Parathyroid adenoma (tissue), 2 donors: ENCODE measurements at regions not wholly inside any gene's neighbourhood (a gene's known extent, or its start where the extent isn't known, plus 50 kb on each side); places are given as distances from the start of the nearest gene placed in this dataset.

Experiments
- H2AFZ ChIP-seq: fragments of 300-600 bp; sonication (generic); one replicate; pipeline ENCODE4 v1.7.0; 2017; ENCODE audit warnings: antibody characterized with exemption, mild to moderate bottlenecking
- H3K27ac ChIP-seq: fragments of 300-600 bp; sonication (generic); one replicate; pipeline ENCODE4 v1.7.0; 2017
- H3K27me3 ChIP-seq: fragments of 300-600 bp; sonication (generic); one replicate; pipeline ENCODE4 v1.7.0; 2017; ENCODE audit warnings: low read length; ENCODE audit not compliant: control insufficient read depth, insufficient read depth
- H3K36me3 ChIP-seq: fragments of 300-600 bp; sonication (generic); one replicate; pipeline ENCODE4 v1.7.0; 2017; ENCODE audit warnings: low read length; ENCODE audit not compliant: control insufficient read depth, insufficient read depth
- H3K4me1 ChIP-seq: fragments of 300-600 bp; sonication (generic); one replicate; pipeline ENCODE4 v1.7.0; 2017; ENCODE audit warnings: control low read depth
- H3K4me2 ChIP-seq: fragments of 300-600 bp; sonication (generic); one replicate; pipeline ENCODE4 v1.7.0; 2017; ENCODE audit warnings: low read length
- H3K4me3 ChIP-seq: fragments of 300-600 bp; sonication (generic); one replicate; pipeline ENCODE4 v1.7.0; 2017; ENCODE audit warnings: low read depth, low read length
- H3K79me2 ChIP-seq: fragments of 300-600 bp; sonication (generic); one replicate; pipeline ENCODE4 v1.7.0; 2017; ENCODE audit warnings: control low read depth
- H3K9ac ChIP-seq: fragments of 300-600 bp; sonication (generic); one replicate; pipeline ENCODE4 v1.7.0; 2017; ENCODE audit warnings: mild to moderate bottlenecking
- H3K9me3 ChIP-seq: fragments of 300-600 bp; sonication (generic); one replicate; pipeline ENCODE4 v1.7.0; 2017; ENCODE audit warnings: low read length; ENCODE audit not compliant: control insufficient read depth
- TF ChIP-seq, protein P1 (sequence below): fragments of 300-600 bp; sonication (generic); IDR thresholded peaks from one replicate; pipeline ENCODE4 v1.7.0; 2017; ENCODE audit warnings: antibody characterized with exemption, mild to moderate bottlenecking
- donor health status: primary hyperparathyroidism.

DNA sequence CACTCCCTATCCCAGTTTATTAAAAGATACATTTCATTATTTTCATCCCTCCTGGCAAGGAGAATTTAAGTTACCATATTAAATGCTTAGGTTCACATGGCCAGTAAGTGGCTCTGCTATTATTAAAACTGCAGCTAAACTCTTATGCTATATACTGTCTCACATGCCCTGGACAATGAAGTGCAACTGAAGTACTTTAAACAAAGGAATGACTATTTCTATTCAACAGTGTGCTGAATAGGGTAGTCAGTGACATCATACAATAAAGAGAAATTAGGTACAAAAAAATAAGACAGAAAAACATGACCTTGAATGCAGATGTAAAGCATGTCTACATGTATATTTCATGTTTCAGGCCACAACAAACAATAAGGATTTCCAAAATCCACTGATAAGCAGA lies 282.6 kb upstream of the SMC2 start:
- Histone ChIP-seq H3K27me3 (no peaks in the 10 kb centered on the region), H3K9me3 (no peaks in the 10 kb centered on the region), H3K27ac (no peak overlapping the region), H3K4me2 (no peak overlapping the region), H2AFZ (no peak overlapping the region), H3K4me1 (no peaks in the 10 kb centered on the region), H3K4me3 (no peak overlapping the region), H3K9ac (no peak overlapping the region), H3K36me3 (no peaks in the 10 kb centered on the region), H3K79me2 (no peaks in the 10 kb centered on the region)
- TF ChIP-seq, protein P1, sequence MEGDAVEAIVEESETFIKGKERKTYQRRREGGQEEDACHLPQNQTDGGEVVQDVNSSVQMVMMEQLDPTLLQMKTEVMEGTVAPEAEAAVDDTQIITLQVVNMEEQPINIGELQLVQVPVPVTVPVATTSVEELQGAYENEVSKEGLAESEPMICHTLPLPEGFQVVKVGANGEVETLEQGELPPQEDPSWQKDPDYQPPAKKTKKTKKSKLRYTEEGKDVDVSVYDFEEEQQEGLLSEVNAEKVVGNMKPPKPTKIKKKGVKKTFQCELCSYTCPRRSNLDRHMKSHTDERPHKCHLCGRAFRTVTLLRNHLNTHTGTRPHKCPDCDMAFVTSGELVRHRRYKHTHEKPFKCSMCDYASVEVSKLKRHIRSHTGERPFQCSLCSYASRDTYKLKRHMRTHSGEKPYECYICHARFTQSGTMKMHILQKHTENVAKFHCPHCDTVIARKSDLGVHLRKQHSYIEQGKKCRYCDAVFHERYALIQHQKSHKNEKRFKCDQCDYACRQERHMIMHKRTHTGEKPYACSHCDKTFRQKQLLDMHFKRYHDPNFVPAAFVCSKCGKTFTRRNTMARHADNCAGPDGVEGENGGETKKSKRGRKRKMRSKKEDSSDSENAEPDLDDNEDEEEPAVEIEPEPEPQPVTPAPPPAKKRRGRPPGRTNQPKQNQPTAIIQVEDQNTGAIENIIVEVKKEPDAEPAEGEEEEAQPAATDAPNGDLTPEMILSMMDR = no peak

DNA sequence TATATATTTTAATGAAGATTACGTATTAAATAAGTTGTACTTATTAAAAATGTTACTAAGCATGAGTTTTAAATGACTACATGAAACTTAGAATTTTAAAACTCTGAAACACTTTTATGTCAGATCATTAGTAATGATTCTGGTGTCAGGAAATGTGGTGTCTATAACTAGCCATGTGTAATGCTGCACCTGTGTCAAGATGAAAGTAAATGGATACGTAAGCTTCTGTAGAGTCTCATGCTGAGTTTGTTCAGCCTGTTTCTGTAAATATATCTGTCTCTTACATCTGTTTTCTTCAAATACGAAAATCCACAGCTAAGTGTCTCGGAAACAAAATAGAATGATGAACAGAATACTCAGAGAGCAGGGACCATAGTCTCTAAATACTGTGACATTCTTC lies 278.0 kb upstream of the SMC2 start:
- H3K4me3 ChIP-seq = no peak overlapping the region
- TF ChIP-seq, protein P1 = no peak
- H3K4me1 ChIP-seq = no peaks in the 10 kb centered on the region
- H3K9ac ChIP-seq = no peak overlapping the region
- no peak overlapping the region for H2AFZ ChIP-seq
- no peaks in the 10 kb centered on the region for H3K27me3 ChIP-seq
- H3K9me3 ChIP-seq = no peaks in the 10 kb centered on the region
- H3K79me2 ChIP-seq = no peaks in the 10 kb centered on the region
- H3K27ac ChIP-seq = no peak overlapping the region
- no peak overlapping the region for H3K4me2 ChIP-seq
- no peaks in the 10 kb centered on the region for H3K36me3 ChIP-seq

DNA sequence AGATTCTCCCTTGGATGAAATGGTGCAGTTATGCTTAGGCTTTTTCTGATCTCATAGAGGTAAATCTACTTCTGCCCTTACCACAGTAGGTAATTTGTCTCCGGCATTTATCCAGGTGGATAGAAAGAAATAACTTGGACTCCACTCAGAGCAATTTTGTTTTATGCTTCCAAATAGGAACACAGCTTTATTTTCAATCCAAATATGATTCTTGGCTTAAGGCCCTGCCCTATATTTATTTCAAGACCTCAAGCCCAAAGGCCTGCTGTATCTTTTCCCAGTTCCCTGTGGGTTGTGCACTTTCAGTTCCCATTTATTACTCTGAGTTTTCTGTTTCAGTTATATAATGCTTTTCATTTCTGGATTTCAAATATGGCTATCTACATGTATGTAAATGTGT lies 274.2 kb upstream of the SMC2 start:
- TF ChIP-seq, protein P1 = no peak
- Histone ChIP-seq H3K4me2 (no peak overlapping the region), H3K4me1 (no peaks in the 10 kb centered on the region), H3K4me3 (no peak overlapping the region), H3K9ac (no peak overlapping the region), H3K9me3 (no peaks in the 10 kb centered on the region), H2AFZ (no peak overlapping the region), H3K27ac (no peak overlapping the region), H3K36me3 (no peaks in the 10 kb centered on the region), H3K79me2 (no peaks in the 10 kb centered on the region), H3K27me3 (no peaks in the 10 kb centered on the region)

DNA sequence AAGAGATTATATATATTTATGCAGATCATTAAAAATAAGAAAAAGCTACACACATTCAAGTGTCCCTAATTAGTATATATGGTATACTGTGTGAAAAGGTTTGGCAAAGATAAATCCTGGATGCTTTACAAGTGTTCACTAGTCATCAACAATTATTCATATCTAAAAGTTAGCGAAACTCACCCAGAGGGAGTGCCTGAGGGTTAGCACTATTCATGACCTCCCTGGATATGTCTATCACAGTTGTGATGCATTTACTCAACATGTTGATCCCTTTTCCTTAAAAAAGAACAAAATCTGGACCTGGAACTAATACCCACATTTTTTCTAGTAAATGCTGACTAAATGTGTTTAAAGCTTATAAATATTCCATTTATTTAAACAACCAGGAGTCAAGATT lies 273.0 kb upstream of the SMC2 start:
- Histone ChIP-seq H3K9ac (no peak overlapping the region), H3K79me2 (no peaks in the 10 kb centered on the region), H3K4me1 (no peaks in the 10 kb centered on the region), H3K27me3 (no peaks in the 10 kb centered on the region), H3K4me3 (no peak overlapping the region), H3K27ac (no peak overlapping the region), H3K4me2 (no peak overlapping the region), H2AFZ (no peak overlapping the region), H3K36me3 (no peaks in the 10 kb centered on the region), H3K9me3 (no peaks in the 10 kb centered on the region)
- TF ChIP-seq, protein P1 = no peak

DNA sequence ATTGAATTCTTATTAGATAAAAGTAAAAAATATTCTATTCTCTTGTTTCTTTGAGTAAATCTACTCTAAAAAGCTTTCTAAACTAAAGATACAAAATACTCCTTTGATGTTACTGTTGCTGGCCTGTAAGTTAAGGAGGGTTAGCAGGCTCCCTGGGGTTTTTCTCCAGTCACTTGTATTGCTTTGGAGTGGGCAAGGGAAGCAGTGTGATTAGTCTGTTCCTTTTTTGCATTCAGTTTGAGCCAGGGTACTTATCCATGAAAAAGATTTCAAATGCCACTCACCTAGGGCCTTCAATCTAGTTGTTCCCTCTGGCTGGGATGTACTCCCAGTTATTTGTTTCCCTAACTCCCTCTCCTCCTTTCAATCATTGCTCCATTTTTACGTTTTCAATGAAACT lies 256.2 kb upstream of the SMC2 start:
- no peak overlapping the region for H3K27ac ChIP-seq
- TF ChIP-seq, protein P1 = no peak
- no peaks in the 10 kb centered on the region for H3K36me3 ChIP-seq
- H3K9ac ChIP-seq = no peak overlapping the region
- H3K9me3 ChIP-seq = no peaks in the 10 kb centered on the region
- H3K4me1 ChIP-seq = no peaks in the 10 kb centered on the region
- no peak overlapping the region for H3K4me3 ChIP-seq
- H3K27me3 ChIP-seq = no peaks in the 10 kb centered on the region
- H2AFZ ChIP-seq = no peak overlapping the region
- no peak overlapping the region for H3K4me2 ChIP-seq
- no peaks in the 10 kb centered on the region for H3K79me2 ChIP-seq
